NCI-H2196 treated with DMSO at 0.1 percent for 48 hours (cell line): ENCODE measurements at regions not wholly inside any gene's neighbourhood (a gene's known extent, or its start where the extent isn't known, plus 50 kb on each side); places are given as distances from the start of the nearest gene placed in this dataset.
"Not testable (repeated sequence)": the region's sequence is repeated elsewhere in the genome, so short reads cannot be mapped to it uniquely, and the experiment has no call there.

Experiments used
- DNase-seq: peaks from one replicate; lab custom pipeline; 2025; ENCODE audit not compliant: unreplicated experiment; lab: John Stamatoyannopoulos, UW

DNA sequence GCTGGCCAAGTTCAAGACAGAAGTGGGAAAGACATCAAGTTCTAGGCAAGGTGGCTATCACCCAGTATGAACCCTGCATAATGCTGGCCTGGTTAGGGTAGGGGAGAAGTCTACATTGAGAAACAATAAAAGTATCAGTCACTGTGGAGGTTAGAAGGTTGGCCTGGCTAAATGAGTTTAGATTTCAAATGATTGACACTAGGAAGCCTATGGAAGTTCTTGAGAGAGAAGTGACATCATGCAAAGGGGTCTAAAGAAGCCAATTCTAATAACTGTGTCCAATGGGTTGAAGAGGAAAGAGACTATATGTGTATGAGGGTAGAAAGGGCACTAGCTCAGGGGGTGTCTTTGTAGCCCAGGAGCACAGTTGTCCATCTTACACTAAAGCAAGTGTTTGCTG is 98.5 kb upstream of the MBIP start:
- DNase-seq, result no peak

DNA sequence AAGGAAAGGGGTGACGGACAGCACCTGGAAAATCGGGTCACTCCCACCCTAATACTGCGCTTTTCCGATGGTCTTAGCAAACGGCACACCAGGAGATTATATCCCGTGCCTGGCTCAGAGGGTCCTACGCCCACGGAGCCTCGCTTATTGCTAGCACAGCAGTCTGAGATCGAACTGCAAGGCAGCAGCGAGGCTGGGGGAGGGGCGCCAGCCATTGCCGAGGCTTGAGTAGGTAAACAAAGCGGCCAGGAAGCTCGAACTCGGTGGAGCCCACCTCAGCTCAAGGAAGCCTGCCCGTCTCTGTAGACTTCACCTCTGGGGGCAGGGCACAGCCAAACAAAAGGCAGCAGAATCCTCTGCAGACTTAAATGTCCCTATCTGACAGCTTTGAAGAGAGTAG is 91.5 kb upstream of the MBIP start:
- DNase-seq, result not testable (repeated sequence)

DNA sequence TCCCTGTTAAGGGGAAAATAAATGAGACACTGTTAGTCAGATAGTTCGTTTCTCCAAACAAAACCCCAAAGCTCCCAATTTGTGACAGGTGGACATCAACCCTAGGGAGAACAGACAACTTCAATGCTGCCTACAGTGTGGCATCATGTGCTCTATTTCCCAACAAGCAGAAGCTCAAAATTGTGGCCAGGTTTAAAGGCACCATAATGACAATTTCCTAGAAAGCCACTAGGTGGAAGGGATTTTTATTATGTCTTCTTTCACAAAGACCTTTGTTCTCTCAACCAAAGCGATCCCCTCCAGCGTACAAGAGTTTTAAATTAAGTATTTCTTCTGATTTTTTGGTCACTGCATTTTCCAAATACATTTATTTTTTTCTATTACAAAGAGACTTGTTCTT is 88.0 kb upstream of the MBIP start:
- no peak for DNase-seq

DNA sequence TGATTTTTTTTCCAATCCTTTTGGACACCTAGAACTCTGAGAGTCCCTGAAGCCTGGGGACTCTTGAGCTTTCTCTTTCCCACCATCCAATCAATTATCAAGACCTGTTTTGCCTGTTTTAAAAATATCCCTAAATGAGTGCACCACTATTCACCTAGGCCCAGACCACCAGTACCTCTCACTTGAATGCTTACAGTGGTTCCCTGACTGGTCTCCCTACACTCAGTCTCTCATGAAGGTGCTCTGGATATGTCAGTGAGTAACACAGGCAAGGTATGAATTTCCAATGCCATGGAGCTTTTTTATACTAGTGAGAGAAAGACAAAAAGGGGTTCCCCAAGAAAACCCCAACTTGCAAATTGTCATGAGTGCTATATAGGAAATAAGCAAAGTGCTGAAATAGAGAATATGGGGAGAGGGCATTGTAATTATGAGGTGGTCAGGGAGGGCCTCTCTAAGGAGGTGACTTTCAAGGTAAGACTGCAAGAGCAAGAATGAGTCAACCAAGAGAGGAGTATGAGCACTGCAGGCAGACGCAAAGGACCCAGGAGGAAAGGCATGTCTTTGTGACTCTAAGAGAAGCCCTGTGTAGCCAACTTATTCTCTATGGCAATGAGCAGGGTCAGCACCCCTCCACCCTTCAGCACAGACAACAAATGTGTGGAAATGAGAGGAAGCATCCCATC is 85.3 kb upstream of the MBIP start:
- no peak for DNase-seq

DNA sequence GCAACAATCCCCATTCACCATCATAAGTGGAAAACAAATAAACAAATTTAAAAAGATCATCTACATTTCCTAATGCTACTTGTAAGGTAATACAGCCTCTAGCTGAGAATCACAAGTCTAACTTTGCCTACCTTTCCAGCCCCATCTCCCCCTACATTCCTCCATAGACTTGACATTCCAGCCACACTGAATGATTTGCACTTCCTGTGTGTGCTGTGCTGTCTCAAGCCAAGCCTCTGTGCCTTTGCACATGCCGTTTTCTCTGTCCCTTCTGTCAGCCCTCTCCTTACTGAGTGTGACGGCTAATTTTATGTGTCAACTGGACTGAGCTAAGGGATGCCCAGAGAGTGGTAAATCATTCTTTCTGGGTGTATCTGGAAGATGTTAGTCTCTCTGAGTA is 82.4 kb upstream of the MBIP start:
- DNase-seq, result no peak

DNA sequence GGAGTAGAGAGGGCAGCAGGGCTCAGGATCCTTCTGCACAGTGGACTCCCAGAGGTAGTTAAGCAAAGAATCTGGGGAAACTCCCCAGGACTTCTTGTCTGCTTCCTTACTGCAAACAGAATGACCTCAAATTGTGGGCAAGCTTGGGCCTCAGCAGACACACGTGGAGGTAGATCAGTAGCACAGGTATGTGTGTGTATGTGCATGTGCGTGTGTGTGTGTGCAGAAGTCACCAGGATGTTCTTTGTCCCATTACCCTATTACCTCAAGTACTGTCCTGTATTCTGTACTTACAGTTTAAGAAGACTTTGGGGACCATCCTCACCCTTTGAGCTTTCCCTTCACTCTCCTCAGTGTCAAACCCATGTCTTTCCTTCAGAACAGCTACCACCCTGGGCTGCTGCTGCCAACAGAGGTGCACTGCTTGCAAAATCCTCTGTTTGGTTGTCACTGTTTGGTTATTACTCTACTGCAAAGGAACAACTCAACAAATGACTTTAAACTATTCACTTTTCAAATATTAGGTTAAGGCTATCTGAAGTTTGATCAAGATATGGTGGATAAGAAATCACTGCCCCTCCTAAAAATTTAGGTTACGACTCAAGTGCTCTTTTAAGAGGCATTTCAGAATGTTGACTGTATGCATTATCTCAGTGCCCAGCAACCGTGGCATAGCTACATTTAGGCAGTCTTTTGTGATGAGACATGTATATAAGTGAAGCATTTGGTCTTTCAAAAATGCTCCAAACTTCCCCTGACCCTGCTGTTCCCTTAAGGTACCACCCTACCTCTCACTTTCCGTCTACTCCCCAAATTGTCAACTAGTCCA is 78.2 kb upstream of the MBIP start:
- no peak for DNase-seq

DNA sequence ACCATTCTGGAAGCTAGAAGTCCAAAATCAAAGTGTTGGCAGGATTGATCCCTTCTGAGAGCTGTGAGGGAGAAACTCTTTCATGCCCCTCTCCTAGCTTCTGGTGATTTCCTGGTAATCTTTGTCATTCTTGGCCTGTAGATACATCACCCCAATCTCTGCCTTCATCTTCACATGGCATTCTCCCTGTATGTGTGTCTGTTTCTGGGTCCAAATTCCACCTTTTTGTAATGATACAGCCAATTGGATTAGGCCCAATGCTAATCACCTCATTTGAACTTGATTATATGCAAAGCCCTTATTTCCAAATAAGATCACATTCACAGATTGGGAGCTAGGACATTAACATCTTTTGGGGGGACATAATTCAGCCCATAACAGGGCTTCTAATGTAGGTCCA is 76.9 kb upstream of the MBIP start:
- no peak for DNase-seq

DNA sequence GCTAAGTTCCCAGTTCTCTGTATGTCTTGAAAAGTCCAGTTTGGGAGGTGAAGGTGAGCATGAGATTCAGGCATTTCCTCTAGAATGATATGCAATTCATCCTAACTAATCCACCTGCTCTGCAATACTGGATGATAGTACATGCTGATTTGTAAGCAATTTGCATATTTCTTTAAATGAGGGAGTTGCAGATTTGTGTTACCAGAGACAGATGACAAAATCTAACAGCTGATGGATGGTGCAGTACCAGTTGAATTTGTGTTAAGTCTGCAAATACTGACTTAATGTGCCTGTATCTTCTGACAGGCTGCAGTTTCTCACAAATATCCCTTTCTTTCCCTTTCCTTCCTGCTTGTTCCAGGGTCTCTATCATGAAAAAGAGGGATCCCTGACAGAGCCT is 76.4 kb upstream of the MBIP start:
- DNase-seq, result no peak

DNA sequence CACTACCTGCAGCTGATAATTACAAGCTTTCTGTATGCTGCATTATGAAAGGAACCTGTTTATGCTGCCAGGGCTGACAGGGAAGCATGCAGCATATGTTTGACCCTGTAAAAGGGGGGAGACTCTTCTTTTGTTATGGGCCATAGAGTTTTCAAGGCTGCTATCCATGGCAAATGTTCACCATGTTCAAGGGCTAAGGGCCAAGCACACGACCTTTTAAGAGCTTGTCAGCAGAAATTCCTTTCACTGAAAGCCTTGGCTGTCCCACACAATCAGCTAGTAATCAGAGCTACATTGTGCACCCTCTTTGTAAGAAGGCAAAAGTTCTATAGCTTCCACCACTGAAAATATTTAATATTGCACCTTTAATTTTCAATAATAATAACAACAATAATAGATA is 74.2 kb upstream of the MBIP start:
- DNase-seq, result no peak

DNA sequence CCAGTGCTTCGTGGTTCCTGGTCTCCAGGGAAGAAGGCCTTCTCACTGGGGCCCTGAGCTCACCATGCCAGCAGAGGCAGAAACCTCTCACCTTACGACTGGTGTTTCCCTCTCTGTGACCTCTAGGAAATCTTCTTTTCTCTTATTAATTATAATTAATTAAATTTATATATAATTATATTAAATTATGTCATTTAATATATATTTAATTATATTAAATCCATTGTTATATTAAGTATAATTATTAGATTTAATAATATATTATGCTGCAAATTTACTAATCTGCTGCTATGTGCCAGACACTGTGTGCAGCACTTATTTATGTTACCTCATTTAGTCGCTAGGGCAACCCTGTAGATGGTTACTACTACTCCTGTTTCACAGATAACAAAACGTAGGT is 70.3 kb upstream of the MBIP start:
- DNase-seq, result no peak

DNA sequence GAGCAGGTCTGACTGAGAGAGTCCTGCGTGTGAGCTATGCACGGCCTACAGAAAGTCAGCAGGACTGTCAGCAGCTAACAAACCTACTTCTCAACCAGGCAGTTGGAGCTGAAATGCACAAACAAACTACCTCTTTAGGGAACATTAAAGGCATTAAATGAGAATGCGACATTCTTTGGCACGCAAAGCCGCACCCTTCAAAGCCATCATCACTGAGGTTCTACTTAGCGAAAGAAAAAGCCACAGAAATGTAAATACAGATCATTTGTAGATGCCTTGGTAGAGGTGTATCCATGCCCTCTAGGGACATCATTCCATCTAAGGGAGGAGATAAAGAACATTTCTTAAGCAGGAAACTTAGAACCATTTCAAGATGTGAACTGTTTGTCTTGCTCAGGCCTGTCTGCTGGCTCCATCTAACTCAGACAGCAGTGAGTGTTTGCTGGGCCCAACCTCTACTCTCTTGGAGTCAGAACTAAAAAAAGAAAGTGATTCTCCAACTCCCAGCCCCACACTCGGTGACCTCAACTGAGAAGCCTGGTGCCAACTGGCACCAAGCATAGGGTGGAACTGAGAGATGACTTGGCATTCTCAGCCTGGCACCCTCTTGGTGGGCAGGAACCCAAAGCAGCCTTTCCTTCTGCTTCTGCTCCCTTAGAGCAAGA is 63.5 kb upstream of the MBIP start:
- peak; percentile 16 for DNase-seq

DNA sequence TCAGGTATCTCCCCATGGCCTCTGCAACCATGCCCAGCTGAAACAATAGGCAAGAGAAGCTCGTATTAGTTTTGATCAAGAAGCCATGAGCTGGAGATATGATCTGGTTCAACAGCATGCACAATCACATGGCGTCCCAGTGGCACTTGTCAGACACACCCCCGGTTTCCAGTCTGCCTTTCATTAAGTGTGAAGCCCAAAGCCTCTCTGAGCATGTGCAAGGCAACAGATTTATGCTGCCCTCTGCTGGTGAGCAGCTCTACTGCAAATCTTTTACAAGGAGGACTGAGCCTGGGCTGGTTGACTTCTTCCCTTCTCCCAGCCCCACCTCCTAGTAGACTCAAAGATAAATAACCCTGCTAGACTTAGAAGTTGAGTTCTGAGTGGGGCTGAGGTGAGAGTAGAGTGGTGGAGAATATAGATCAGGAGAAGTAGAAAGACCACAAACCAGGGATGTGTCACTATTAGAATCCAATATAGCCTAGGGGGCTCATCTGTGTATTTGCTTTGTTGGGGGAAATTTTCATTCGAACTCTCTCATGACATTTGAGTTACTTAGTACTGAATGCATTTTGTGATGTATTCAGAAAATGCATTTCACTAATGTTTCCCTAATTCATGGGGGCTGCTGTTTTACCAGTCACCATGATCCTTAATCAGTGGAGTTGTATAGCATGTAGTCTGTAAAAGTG is 53.7 kb upstream of the MBIP start:
- DNase-seq, result peak; percentile 82
